HG02981 (cell line): ENCODE measurements at regions not wholly inside any gene's neighbourhood (a gene's known extent, or its start where the extent isn't known, plus 50 kb on each side); places are given as distances from the start of the nearest gene placed in this dataset.

Experiments
- ATAC-seq: cut with Tn5 transposase; IDR thresholded peaks from one replicate; pipeline ENCODE4 v1.9.1; 2021; ENCODE audit warnings: mild to moderate bottlenecking, moderate library complexity; ENCODE audit not compliant: unreplicated experiment

DNA sequence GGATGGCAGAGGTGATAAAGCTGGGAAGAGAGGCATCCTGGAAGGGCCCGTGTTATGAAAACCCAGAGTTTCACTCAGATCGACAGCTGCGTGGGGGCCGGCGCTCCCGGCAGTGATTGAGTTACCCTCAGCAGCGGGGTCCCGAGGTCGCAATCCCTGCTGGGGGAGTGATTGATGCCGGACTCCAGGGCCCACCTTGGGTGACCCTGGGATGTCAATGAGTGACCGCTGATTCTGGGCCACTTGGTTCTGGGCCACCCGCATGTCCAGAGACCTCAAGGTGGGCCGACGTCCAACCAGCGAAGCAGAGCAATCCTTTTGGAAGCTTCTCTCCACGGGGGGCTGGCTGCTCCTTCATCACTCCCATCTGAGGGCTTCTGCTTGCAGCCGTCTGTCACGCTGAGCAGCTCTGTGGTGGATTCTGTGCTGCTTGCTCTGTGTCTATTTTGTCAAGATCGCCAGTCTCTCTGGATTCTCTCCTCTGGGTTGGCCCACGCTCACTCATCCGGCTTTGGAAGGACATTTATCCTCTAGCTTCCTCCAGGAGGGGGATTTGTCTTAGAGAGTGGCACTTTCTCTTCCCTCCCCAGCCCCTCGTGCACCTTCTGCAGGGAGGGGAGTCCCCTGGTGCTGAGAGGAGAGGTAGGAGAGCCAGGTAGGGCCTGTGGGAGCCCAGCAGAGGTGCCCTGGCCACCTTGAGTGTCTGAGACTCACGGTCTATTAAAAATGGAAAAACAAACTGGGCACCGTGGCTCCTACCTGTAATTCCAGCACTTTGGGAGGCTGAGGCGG, 110.9 kb upstream of the C1orf174 start:
- no peak for ATAC-seq

DNA sequence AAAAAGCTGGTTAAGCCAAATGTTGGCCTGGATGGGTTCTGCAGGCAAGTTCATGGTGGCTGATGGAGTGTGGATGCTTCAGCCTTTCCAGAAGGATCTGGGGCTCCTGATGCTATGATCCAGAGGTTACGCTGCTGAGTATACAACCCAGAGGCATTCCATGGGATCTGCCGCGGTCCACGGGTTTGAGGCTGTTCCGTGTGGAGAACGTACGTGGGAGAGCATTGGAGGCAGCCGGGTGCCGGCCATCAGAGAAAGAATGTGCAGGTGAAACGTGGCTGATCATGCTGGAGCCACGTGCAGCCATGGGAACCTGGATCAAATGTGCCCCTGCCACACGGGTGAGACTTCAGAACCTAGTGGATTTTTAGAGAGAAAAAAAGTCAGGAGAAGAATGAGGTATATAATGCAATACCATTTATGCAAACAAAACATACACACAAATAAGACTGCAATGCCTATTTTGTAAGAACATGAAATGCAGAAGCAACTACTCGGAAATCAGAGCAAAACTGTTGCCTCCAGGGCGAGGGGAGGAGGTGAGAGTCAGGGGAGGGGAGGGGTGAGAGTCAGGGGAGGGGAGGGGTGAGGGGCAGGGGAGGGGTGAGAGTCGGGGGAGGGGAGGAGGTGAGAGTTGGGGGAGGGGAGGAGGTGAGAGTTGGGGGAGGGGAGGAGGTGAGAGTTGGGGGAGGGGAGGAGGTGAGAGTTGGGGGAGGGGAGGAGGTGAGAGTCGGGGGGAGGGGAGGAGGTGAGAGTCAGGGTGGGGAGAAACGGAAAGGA, 116.5 kb upstream of the C1orf174 start:
- ATAC-seq: no peak

DNA sequence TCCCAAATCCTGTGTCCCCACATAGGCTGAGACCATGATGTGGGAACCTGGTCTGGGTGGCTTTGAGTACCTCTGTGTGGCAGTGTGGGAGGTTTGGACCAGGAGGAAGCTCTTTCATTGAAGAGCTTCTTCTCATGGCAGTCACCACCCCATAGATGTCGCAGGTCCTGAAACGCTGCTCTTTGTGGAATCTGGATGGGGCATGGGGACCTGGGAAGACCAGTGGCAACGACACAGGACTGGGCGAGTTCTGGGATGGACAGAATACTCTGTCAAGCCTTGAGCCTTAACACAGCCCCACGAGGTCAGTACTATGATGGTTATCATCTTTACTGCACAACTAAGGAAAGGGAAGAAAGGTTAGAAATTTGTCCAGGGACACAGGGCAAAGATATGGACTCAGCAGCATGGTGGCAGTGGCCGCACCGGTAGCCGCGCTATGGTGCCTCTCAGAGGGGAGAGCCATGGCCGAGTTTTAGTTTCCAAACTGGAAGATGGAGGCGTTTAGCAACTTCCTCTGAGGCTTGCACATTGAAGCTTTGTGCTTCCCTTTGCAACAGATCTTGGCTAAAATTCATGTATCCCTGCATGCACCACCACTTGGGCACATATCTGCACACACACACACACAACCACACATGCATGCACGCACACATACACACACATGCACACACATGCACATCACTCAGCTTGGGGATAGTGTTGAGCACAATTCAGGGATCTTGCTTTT, 117.7 kb upstream of the C1orf174 start:
- no peak for ATAC-seq

DNA sequence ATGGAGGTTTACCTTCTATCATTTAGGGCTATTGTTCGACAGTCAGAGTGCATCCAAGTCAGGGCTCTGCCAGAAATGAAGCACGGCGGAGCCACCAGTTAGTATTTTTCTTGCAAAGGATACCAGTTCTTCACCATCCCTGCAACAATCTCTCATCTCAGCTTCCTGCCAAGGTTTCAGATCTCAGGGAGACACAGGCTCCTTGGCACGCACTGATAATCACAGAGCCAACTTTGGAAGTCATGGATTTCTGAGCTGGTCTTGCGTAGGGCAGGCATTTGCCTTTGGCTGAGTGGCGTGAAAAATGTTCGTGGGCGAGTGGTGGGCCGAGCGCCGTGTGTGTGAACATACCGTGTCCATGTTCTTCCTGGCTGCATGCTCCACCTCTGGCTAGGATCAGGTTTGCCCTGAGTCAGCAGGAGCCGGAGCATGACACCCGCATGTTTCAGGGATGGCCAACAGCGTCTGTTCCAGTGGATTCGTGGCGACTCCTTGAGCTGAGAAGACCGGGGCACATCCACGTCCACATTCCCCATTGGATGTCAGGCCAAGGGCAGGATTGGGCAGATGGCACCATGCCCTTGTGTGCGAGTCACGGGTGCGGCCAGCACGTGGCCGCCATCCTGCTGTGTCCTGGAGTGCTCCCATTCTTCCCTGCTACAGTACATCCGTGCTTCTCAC, 118.5 kb upstream of the C1orf174 start:
- no peak for ATAC-seq

DNA sequence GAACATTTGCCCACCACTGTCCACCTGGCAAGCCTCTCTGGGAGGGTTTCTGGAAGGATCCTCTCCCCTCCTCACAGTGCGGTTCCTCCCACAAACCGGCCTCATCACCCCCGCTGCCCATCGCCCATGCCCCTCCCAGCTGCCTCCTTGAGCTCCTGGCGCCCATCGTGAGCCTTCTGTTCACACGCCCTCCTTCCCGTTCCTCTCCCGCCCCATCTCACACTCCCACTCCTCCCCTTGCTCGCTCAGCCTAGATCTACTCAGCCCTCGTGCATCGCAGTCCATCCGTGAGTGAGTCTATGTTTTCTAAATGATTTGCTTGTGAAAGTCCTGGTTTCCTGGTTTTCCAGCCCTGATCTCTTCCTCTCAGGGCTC, 119.1 kb upstream of the C1orf174 start:
- ATAC-seq: no peak

DNA sequence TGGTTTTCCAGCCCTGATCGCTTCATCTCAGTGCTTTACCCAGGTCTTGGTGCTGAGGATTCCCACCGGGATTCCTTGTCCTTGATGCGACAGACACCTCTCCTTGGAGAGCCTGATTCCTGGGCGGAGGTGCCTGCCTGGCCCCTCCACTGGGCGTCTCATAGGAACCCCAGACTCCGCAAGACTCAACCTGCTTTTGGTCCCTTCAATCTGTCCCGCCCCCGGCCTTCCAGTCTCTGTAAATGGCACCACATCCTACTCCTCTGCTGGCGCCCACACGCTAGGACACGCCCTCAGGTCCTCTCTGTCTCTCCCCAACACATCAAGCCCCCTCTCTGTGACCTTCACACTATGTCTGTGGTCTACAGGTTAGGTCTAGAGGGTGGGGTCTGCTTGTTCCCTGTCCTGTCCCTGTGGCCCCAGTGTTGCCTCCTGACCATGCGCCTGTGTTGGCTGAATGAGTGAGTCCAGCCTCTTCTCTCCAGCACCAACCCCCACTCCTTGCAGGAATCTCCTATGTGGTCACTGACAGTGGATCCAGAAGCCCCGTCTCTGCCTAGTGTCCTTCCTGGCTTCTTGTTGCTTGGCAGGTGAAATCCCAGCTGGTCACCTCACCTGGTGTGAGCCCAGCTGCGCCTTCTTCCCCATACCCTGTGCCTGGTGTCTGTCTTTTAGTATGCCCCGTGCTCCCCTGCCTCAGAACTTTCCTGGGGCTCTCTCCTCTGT, 119.7 kb upstream of the C1orf174 start:
- no peak for ATAC-seq

DNA sequence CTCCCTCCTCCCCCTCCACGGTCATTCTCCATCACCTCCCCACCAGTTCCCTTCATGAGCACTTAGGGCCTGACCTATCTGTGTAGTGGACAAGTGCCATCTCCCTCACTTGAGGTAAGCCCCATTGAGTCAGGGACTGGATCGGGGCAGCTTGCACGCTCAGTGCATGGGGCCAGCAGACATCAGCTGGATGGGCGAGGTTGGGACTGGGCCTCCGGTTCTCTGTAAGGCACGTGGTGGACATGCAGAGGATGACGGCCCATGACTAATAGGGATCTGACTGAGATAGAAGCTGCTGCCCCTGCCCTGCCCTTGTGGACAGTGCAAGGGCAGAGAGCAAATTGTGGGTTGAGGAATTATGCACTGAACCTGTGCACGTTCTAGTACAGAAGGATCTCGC, 120.4 kb upstream of the C1orf174 start:
- no peak for ATAC-seq

DNA sequence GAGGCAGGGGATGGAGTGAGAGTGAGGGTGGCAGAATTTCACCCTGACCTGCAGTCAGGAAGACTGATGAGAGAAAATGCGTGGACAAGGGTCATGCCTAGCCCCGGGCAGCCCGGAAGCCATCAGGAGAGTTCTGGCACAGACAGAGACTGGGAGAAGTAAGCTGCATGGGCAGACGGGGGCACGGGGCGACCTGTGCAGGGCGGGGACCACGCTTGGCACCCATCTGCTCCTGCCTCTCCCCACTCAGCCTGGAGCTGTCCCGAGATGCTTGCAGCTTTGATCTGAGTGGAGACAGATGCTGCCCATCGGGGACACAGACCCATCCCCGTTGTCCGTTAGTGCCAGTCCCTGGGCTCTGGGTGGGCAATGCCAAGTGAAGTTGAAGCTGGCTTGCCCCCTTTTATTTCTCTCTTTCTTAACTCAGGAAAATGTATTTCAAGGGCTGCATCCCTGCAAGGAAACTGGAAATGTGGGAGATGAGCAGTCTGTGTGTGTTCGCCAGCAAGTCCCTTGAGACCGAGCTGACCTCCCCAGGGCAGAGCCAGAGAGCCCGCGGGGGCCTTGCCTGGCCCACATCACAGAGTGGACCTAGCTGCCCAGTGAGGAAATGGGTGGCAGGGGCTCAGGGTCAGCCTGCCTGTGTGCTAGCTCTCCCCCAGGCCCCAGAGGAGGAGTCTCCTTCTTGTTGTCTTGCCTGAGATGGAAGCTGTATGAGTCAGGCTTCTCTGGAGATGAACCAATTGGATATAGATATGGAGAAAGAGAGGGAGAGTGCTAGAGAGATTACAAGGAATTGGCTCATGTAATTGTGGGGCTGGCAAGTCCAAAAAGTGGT, 121.3 kb upstream of the C1orf174 start:
- ATAC-seq: no peak

DNA sequence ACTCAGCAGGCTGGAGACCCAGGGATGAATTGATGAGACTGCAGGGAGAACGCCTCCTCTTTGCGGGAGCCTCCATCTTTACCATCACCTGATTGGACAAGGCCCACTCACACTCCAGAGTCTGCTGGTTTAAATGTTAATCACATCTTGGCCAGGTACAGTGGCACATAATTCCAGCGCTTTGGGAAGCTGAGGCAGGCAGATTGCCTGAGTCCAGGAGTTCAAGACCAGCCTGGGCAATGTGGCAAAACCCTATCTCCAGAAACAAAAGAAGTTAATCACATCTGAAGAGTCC, 121.8 kb upstream of the C1orf174 start:
- no peak for ATAC-seq

DNA sequence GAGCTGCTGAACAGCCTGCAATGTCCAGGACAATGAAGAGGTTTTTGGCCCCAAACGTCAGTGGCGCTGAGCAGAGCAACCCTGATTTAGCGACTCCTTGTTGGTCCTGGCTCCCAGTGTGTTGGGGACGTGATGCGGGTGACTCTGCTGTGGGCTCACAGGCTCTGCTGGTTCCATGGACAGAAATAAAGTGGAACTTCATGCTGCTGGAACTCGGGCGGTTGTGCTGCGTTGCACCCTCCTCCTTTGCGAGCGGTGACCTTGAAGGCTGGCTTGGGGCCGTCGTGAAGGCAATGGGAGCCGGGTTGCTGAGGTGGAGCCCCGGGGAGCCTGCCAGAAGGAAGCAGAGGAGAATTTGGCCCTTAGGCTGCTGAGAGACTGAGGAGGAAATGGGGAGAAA, 122.6 kb upstream of the C1orf174 start:
- no peak for ATAC-seq

DNA sequence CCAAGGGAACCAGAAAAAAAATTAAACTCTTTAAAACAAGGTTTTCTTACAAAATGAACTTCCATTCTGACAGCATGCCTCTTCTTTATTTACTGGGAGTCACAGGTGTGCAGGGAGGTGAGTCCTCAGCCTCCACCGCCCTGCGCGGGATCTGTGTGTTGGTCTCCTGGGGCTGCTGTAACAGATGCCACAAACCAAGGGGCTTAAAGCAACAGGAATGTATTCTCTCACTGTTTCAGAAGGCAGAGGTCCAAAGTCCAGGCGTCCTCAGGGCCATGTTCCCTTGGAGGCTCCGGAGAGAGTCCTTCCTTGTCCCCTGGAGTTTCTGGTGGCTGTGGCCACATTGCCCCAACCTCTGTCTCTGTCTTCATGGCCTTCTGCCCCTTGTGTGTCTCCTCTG, 123.6 kb upstream of the C1orf174 start:
- ATAC-seq: no peak

DNA sequence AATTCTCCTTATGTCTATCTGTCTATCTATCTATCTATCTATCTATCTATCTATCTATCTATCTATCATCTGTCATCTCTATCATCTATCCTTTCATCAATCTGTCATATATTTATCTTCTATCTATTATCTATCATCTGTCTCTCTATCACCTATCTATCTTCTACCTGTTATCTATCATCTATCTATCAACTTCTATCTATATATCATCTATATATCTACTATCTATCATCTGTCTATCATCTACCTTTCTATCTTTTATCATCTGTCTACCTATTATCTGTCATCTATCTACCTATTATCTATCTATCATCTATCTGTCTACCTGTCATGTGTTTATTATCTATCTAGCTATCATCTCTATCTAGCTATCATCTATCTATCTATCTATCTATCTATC, 124.7 kb upstream of the C1orf174 start:
- no peak for ATAC-seq

DNA sequence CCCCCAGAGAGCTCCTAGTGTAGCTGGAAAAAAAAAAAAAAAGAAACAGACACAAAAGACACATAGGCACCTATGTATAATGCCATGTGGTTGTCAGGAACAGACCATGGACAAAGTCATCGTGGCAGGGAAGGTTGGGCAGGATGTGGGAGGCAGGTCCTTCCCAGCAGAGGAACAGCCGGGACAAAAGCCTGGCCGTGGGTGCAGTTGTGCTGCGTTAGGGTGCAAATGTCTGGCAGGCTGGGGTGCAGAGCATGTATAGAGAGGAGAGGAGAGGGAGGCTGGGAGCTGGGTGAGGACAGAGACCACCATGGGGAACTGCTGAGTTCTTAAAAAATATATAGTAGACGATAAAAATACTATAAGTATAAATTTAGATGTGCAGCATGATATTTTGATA, 125.7 kb upstream of the C1orf174 start:
- no peak for ATAC-seq

DNA sequence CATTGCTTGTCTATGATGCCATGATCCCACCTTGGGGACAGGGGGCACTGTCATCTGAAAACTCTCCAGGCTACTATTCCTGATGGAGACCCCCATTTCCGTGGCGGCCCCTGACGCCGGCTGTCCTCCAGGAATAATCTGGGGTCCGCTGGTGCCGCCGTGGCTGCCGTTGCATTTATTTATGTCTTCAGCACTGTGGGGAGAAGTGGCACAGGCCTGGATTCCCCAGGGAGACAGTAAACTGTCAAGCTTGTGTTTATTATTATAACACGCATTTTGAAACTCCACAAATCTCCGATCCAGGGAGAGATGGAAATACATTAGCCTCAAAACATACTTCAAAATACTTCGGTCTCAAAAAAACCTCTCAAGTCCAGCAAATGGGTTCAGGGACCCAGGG, 126.9 kb upstream of the C1orf174 start:
- no peak for ATAC-seq

DNA sequence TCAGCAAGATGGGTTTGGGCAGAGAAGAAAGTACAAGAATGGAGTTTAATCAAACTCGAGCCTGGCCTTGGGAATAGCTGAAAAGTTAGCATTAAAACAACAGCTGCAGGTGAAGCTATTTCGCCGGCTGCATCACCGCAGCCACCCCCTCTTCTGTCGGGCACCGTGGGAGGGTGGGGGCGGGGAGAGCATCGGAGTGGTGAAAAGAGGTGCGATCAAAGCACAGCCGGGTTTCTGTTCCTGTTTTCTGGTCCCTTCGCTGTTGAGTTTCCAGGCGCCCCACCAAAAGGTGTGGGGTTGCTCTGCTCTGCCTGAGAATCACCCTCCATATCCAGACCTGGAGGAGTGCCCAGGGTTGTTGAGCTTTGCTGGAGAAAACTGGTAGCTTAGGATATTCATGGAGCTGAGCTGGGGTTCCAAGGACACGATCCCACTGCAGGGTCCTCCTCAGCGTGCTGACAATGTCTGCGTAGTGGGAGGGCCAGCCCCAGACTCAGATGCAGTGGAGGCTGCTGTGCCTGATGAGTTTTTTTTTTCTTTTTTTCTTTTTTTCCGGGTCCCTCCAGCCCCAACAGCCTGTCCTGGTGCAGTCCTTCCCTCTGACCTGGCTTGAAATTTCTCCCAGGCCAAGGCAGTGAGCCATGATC, 127.5 kb upstream of the C1orf174 start:
- peak; percentile 63 for ATAC-seq

DNA sequence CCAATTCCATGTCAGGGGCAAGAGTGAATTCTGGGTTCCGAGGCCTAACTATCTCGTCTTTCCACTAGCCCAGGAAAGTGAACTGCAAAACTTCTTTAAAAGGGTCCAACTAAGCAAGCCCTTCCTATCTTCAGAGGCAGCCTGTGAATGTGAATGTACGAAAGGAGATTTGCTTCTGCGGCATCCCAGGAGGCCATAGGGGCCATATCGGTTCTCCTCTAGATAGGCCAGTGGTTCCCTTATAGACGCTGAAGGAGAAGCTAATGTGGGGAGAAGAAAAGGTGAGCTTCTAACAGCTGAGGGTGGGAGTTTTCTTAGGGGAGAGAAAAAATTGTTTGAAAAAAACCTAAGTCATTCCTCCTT, 128.0 kb upstream of the C1orf174 start:
- ATAC-seq: no peak

DNA sequence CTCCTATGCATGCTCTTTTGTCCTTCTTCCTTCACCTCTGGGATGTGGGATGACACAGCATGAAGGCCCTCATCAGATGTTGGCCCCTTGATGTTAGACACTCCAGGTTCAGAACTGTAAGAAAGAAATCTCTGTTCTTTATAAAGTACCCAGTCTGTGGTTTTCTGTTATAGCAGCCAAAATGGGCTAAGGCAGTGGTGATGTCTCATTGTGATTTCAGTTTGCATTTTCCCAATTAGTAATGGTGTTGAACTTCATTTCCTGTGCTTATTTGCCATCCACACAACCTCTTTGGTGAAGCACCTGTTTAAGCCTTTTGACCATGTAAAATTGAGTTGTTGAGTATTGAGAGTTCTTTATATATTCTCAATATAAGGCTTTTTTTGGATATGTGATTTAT, 129.3 kb upstream of the C1orf174 start:
- ATAC-seq: no peak

DNA sequence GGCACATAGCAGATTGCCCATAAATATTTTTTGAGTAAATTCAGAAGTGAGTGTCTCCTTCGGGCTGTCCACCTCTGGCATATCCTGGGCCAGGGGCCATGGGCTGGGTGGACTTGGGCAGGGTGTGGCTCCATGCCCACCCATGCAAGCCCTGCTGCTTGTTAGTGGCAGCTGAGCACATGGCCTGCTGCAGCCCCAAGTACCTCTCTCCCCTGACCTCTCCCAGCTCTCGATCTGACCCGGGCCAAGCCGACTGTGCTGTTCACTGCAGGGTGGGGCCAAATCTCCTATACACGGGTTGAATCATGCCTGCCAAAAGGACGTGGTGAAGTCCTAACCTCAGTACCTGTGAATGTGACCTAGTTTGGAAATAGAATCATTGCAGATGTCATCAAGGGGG, 132.5 kb upstream of the C1orf174 start:
- no peak for ATAC-seq

DNA sequence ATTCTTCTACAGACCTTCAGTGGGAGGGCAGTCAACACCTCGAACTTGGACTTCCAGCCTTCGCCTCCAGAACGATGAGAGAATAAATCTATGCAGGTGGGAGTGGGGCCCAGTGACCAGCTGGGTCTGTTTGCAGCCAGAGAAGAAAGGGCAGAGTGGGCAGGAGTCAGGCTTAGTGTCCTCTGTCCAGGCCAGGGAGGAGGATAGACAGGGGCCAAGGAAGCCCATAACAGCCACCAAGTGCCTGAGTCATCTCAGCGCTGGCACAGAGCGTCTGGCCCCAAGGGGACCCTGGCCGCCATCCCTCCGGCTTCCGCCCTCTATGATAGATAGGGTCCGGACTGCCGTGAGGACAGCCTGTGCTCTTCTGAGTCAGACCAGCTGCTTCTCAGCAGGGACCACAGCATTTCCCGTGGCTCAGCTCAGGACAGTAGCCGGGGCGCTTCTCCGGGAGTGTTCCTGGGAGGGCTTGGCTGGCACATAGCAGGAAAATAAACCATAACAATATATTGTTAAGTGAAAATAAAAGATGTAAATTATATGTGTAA, 133.1 kb upstream of the C1orf174 start:
- no peak for ATAC-seq
